ENCODE measurements at regions not wholly inside any gene's neighbourhood (a gene's known extent, or its start where the extent isn't known, plus 50 kb on each side); places are given as distances from the start of the nearest gene placed in this dataset.

- Mint-ChIP-seq H3K27me3 (no peaks in the 10 kb centered on the region), H3K4me3 (no peak overlapping the region), H3K9me3 (peaks cover 20% of the 10 kb centered on the region), H3K36me3 (no peaks in the 10 kb centered on the region), H3K4me1 (ENCODE audit: unreplicated experiment) (peaks cover 9% of the 10 kb centered on the region), H3K27ac (no peak overlapping the region)
- TF ChIP-seq, protein P1, sequence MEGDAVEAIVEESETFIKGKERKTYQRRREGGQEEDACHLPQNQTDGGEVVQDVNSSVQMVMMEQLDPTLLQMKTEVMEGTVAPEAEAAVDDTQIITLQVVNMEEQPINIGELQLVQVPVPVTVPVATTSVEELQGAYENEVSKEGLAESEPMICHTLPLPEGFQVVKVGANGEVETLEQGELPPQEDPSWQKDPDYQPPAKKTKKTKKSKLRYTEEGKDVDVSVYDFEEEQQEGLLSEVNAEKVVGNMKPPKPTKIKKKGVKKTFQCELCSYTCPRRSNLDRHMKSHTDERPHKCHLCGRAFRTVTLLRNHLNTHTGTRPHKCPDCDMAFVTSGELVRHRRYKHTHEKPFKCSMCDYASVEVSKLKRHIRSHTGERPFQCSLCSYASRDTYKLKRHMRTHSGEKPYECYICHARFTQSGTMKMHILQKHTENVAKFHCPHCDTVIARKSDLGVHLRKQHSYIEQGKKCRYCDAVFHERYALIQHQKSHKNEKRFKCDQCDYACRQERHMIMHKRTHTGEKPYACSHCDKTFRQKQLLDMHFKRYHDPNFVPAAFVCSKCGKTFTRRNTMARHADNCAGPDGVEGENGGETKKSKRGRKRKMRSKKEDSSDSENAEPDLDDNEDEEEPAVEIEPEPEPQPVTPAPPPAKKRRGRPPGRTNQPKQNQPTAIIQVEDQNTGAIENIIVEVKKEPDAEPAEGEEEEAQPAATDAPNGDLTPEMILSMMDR (conservative IDR thresholded peaks at IDR 0.05), result no peak
- no peak for DNase-seq (ENCODE audit: extremely low spot score, unreplicated experiment)
Observed at GRCh38 chr6:168746643-168747042, 305.7 kb downstream of the SMOC2 start.

DNA sequence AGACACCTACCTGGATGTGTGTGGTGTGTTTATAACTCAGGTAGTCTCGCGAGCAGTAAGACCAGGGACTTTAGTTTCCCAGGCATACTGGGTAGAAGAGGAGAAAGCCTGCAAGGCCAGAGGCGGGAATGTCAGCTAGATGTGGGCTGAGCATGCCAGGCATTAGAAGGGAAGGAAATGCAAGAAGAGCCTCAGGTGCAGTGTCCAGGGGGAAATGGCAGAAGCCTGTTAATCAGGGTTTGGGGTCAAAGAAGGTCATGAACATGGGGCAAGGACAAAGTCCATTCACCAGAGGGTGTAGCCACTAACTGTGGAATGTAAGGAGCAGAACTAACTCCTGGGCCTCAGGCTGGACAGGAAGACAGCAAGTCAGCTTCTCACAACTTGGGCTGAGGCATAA, 305.0 kb downstream of the SMOC2 start:
- Mint-ChIP-seq H3K9me3 (peaks cover 20% of the 10 kb centered on the region), H3K4me3 (no peak overlapping the region), H3K27ac (no peak overlapping the region), H3K27me3 (no peaks in the 10 kb centered on the region), H3K4me1 (ENCODE audit: unreplicated experiment) (peaks cover 9% of the 10 kb centered on the region), H3K36me3 (no peaks in the 10 kb centered on the region)
- TF ChIP-seq, protein P1 (conservative IDR thresholded peaks at IDR 0.05), result no peak
- no peak for DNase-seq (ENCODE audit: extremely low spot score, unreplicated experiment)

GRCh38 chr6:168744861-168745260, 303.9 kb downstream of the SMOC2 start:
- no peak overlapping the region for H3K27ac Mint-ChIP-seq
- no peaks in the 10 kb centered on the region for H3K36me3 Mint-ChIP-seq
- TF ChIP-seq, protein P1 (conservative IDR thresholded peaks at IDR 0.05), result no peak
- H3K9me3 Mint-ChIP-seq, result peaks cover 13% of the 10 kb centered on the region
- H3K4me1 Mint-ChIP-seq (ENCODE audit: unreplicated experiment), result peaks cover 9% of the 10 kb centered on the region
- H3K27me3 Mint-ChIP-seq, result no peaks in the 10 kb centered on the region
- no peak for DNase-seq (ENCODE audit: extremely low spot score, unreplicated experiment)
- no peak overlapping the region for H3K4me3 Mint-ChIP-seq

GRCh38 chr6:168741942-168742782, 301.2 kb downstream of the SMOC2 start:
- Mint-ChIP-seq H3K4me3 (no peak overlapping the region), H3K27me3 (no peaks in the 10 kb centered on the region), H3K36me3 (no peaks in the 10 kb centered on the region), H3K27ac (no peak overlapping the region), H3K4me1 (ENCODE audit: unreplicated experiment) (peaks cover 9% of the 10 kb centered on the region), H3K9me3 (peaks cover 8% of the 10 kb centered on the region)
- TF ChIP-seq, protein P1 (conservative IDR thresholded peaks at IDR 0.05), result no peak
- DNase-seq (ENCODE audit: extremely low spot score, unreplicated experiment), result no peak

GRCh38 chr6:168741305-168741704, 300.3 kb downstream of the SMOC2 start:
- H3K9me3 Mint-ChIP-seq, result peaks cover 8% of the 10 kb centered on the region
- no peaks in the 10 kb centered on the region for H3K36me3 Mint-ChIP-seq
- no peaks in the 10 kb centered on the region for H3K27me3 Mint-ChIP-seq
- no peak overlapping the region for H3K27ac Mint-ChIP-seq
- no peak for DNase-seq (ENCODE audit: extremely low spot score, unreplicated experiment)
- TF ChIP-seq, protein P1 (conservative IDR thresholded peaks at IDR 0.05), result no peak
- peaks cover 9% of the 10 kb centered on the region for H3K4me1 Mint-ChIP-seq (ENCODE audit: unreplicated experiment)
- H3K4me3 Mint-ChIP-seq, result no peak overlapping the region

Measured in type B pancreatic cell (in vitro differentiated cells).